ENCODE measurements at regions not wholly inside any gene's neighbourhood (a gene's known extent, or its start where the extent isn't known, plus 50 kb on each side); places are given as distances from the start of the nearest gene placed in this dataset.

DNA sequence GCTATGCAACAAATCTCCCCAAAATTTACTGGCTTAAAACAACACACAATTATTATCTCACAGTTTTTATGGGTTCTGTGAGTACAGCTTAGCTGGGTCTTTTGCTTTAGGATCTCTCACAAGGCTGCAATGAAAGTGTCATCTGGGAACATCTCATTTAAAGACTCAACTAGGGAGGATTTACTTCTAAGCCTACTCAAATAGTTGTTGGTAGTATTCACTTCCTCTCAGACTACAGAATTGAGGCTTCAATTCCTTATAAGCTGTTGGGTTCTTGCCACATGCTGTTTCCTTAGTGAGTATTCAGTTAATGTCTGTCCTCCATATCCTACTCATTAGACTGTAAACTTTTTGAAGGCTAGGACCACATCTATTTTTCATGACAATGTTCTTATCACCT is 72.3 kb downstream of the MDH1 start:
- TF ChIP-seq, protein P1, sequence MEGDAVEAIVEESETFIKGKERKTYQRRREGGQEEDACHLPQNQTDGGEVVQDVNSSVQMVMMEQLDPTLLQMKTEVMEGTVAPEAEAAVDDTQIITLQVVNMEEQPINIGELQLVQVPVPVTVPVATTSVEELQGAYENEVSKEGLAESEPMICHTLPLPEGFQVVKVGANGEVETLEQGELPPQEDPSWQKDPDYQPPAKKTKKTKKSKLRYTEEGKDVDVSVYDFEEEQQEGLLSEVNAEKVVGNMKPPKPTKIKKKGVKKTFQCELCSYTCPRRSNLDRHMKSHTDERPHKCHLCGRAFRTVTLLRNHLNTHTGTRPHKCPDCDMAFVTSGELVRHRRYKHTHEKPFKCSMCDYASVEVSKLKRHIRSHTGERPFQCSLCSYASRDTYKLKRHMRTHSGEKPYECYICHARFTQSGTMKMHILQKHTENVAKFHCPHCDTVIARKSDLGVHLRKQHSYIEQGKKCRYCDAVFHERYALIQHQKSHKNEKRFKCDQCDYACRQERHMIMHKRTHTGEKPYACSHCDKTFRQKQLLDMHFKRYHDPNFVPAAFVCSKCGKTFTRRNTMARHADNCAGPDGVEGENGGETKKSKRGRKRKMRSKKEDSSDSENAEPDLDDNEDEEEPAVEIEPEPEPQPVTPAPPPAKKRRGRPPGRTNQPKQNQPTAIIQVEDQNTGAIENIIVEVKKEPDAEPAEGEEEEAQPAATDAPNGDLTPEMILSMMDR (IDR thresholded peaks at IDR 0.05) = no peak
- no peak for TF ChIP-seq POLR2A (IDR thresholded peaks at IDR 0.05)

Measured in Peyer's patch (tissue), 4 donors.